Loucy (cell line): ENCODE measurements at regions not wholly inside any gene's neighbourhood (a gene's known extent, or its start where the extent isn't known, plus 50 kb on each side); places are given as distances from the start of the nearest gene placed in this dataset.

Experiments
- EZH2phosphoT487 ChIP-seq: fragments of 200-600 bp; IDR thresholded peaks from 2 replicates; pipeline ENCODE4 v1.6.1; 2018; ENCODE audit warnings: antibody characterized with exemption, mild to moderate bottlenecking, moderate library complexity, borderline replicate concordance
- TF ChIP-seq, protein P1 (sequence below): fragments of 200-600 bp; sonication (generic); conservative IDR thresholded peaks from 2 replicates; pipeline ENCODE4 v1.5.1; 2014; ENCODE audit warnings: mild to moderate bottlenecking, antibody characterized with exemption, low read length

DNA sequence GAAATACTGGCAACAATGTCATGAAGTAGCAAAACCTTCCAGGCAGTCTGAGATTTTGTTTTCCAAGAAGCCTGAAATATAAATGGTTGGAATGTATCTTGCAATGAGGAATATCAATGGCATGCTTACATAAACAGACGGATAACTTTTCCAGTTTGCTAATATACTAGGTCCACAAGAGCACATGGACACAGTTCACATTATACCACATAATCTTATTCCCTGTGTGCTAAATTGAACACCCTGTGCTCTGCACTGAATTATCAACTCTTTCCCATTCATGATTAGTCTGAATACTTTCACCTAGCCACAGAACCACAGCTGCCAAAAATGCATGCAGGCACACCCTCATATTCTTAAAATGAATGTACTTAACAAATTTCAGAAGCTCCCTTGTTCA is 274.3 kb downstream of the COL12A1 start:
- TF ChIP-seq, protein P1, sequence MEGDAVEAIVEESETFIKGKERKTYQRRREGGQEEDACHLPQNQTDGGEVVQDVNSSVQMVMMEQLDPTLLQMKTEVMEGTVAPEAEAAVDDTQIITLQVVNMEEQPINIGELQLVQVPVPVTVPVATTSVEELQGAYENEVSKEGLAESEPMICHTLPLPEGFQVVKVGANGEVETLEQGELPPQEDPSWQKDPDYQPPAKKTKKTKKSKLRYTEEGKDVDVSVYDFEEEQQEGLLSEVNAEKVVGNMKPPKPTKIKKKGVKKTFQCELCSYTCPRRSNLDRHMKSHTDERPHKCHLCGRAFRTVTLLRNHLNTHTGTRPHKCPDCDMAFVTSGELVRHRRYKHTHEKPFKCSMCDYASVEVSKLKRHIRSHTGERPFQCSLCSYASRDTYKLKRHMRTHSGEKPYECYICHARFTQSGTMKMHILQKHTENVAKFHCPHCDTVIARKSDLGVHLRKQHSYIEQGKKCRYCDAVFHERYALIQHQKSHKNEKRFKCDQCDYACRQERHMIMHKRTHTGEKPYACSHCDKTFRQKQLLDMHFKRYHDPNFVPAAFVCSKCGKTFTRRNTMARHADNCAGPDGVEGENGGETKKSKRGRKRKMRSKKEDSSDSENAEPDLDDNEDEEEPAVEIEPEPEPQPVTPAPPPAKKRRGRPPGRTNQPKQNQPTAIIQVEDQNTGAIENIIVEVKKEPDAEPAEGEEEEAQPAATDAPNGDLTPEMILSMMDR: no peak
- no peak for TF ChIP-seq EZH2phosphoT487
